ENCODE measurements at regions not wholly inside any gene's neighbourhood (a gene's known extent, or its start where the extent isn't known, plus 50 kb on each side); places are given as distances from the start of the nearest gene placed in this dataset.

DNA sequence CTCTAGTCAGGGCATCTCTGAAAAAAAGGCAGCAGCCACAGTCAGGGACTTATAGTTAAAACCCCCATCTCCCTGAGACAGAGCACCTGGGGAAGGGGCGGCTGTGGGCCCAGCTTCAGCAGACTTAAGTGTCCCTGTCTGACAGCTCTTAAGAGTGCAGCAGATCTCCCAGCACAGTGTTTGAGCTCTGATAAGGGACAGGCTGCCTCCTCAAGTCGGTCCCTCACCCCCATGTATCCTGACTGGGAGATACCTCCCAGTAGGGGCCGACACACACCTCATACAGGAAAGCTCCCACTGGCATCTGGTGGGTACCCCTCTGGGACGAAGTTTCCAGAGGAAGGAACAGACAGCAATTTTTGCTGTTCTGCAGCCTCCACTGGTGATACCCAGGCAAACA, 129.0 kb downstream of the ANXA5 start:
- FAIRE-seq = no peak

DNA sequence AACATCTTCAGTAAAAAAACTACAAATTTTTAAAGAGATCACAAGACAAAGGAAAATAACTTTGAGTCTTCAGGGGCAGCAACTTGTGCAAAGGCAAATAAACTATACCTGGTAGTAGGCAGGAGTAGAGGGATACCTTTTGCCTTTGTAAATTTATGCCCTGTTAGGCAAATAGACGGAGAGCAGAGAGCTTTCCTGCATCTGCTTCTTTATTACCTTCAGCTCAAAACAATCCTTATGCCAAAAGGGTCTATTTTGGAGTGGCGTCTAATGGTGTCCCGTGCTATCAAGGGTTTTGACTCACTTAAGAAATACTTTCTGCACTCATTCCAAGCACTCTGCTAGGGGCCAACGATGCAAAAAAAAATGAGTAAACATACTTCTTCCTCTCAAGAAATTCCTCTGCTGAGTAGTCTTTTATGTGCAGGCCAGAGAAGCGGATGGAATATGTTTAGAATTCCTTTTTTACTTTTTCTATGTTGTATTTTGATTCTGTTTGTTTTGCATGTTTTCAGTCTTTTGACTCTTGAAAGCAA, 131.9 kb downstream of the ANXA5 start:
- intact Hi-C loops (cut with DNase I) = no loop called here
- peak in 1 of 5 donors; percentile 42 for DNase-seq
- TF ChIP-seq, protein P1, sequence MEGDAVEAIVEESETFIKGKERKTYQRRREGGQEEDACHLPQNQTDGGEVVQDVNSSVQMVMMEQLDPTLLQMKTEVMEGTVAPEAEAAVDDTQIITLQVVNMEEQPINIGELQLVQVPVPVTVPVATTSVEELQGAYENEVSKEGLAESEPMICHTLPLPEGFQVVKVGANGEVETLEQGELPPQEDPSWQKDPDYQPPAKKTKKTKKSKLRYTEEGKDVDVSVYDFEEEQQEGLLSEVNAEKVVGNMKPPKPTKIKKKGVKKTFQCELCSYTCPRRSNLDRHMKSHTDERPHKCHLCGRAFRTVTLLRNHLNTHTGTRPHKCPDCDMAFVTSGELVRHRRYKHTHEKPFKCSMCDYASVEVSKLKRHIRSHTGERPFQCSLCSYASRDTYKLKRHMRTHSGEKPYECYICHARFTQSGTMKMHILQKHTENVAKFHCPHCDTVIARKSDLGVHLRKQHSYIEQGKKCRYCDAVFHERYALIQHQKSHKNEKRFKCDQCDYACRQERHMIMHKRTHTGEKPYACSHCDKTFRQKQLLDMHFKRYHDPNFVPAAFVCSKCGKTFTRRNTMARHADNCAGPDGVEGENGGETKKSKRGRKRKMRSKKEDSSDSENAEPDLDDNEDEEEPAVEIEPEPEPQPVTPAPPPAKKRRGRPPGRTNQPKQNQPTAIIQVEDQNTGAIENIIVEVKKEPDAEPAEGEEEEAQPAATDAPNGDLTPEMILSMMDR (IDR thresholded peaks at IDR 0.05; ENCODE audit: borderline replicate concordance, extremely low read depth, insufficient read depth) = no peak

More for the DNA sequence above, 129.0 kb downstream of the ANXA5 start:
- Histone ChIP-seq H3K4me3 (ENCODE audit: low read length in 3 of 3) (no peak overlapping the region), H3K4me1 (ENCODE audit: control insufficient read depth in 2 of 3, insufficient read depth in 2 of 3, low read depth in 1 of 3, low read length in 3 of 3) (no peaks in the 10 kb centered on the region), H3K27me3 (ENCODE audit: control insufficient read depth, insufficient read depth, low read length) (no peaks in the 10 kb centered on the region), H3K36me3 (ENCODE audit: control insufficient read depth in 2 of 3, insufficient read depth in 3 of 3, low read length in 3 of 3) (no peaks in the 10 kb centered on the region), H3K9ac (ENCODE audit: low read length in 3 of 3) (no peak overlapping the region), H3K9me3 (ENCODE audit: control insufficient read depth in 2 of 3, insufficient read depth in 1 of 3, low read length in 3 of 3) (no peaks in the 10 kb centered on the region), H3K27ac (ENCODE audit: low read depth in 2 of 2, low read length in 2 of 2) (no peak overlapping the region)
- DNase-seq = no peak
- TF ChIP-seq, protein P1 (IDR thresholded peaks at IDR 0.05; ENCODE audit: borderline replicate concordance, extremely low read depth, insufficient read depth) = no peak
- intact Hi-C loops (cut with DNase I) = no loop called here

DNA sequence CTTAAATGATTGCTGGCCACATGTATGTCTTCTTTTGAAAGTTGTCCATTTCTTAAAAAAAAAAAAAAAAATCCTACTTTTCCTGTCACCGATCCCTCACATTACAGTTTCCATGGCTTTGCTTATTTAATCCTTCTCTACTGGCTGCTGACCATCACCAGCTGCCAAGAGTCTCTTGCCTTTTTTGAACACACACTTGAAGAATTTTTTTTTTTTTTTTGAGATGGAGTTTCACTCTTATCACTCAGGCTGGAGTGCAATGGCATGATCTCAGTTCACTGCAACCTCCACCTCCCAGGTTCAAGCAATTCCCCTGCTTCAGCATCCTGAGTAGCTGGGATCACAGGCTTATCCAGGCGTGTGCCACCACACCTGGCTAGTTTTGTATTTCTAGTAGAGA, 134.0 kb downstream of the ANXA5 start:
- Histone ChIP-seq H3K4me1 (ENCODE audit: control insufficient read depth in 2 of 3, insufficient read depth in 2 of 3, low read depth in 1 of 3, low read length in 3 of 3) (no peaks in the 10 kb centered on the region), H3K36me3 (ENCODE audit: control insufficient read depth in 2 of 3, insufficient read depth in 3 of 3, low read length in 3 of 3) (no peaks in the 10 kb centered on the region), H3K4me3 (ENCODE audit: low read length in 3 of 3) (no peak overlapping the region), H3K27ac (ENCODE audit: low read depth in 2 of 2, low read length in 2 of 2) (no peak overlapping the region), H3K27me3 (ENCODE audit: control insufficient read depth, insufficient read depth, low read length) (no peaks in the 10 kb centered on the region), H3K9me3 (ENCODE audit: control insufficient read depth in 2 of 3, insufficient read depth in 1 of 3, low read length in 3 of 3) (no peaks in the 10 kb centered on the region), H3K9ac (ENCODE audit: low read length in 3 of 3) (no peak overlapping the region)
- TF ChIP-seq, protein P1 (IDR thresholded peaks at IDR 0.05; ENCODE audit: borderline replicate concordance, extremely low read depth, insufficient read depth) = no peak
- DNase-seq (no peak), FAIRE-seq (no peak)
- intact Hi-C loops (cut with DNase I) = no loop called here

More for the DNA sequence above, 131.9 kb downstream of the ANXA5 start:
- FAIRE-seq = no peak
- no peak overlapping the region for H3K9ac ChIP-seq (ENCODE audit: low read length in 3 of 3)
- H3K4me1 ChIP-seq (ENCODE audit: control insufficient read depth in 2 of 3, insufficient read depth in 2 of 3, low read depth in 1 of 3, low read length in 3 of 3) = no peaks in the 10 kb centered on the region
- H3K9me3 ChIP-seq (ENCODE audit: control insufficient read depth in 2 of 3, insufficient read depth in 1 of 3, low read length in 3 of 3) = no peaks in the 10 kb centered on the region
- no peak overlapping the region for H3K27ac ChIP-seq (ENCODE audit: low read depth in 2 of 2, low read length in 2 of 2)
- no peaks in the 10 kb centered on the region for H3K36me3 ChIP-seq (ENCODE audit: control insufficient read depth in 2 of 3, insufficient read depth in 3 of 3, low read length in 3 of 3)
- no peak overlapping the region for H3K4me3 ChIP-seq (ENCODE audit: low read length in 3 of 3)
- H3K27me3 ChIP-seq (ENCODE audit: control insufficient read depth, insufficient read depth, low read length) = no peaks in the 10 kb centered on the region

Measured in kidney (tissue), 13 donors.